ENCODE measurements at regions not wholly inside any gene's neighbourhood (a gene's known extent, or its start where the extent isn't known, plus 50 kb on each side); places are given as distances from the start of the nearest gene placed in this dataset.

GRCh38 chr20:4095639-4096038 is 53.0 kb upstream of the SMOX start:
- Histone ChIP-seq H3K27ac (no peak overlapping the region), H4K20me1 (ENCODE audit: low read depth) (no peaks in the 10 kb centered on the region), H3K9me3 (ENCODE audit: low read depth) (peaks cover 12% of the 10 kb centered on the region), H3F3A (ENCODE audit: low read depth) (no peaks in the 10 kb centered on the region), H3K27me3 (no peaks in the 10 kb centered on the region), H3K4me3 (no peak overlapping the region), H3K9ac (no peak overlapping the region), H3K79me2 (ENCODE audit: low read depth) (no peaks in the 10 kb centered on the region), H3K4me2 (no peak overlapping the region), H2AFZ (replicated peaks) (no peak overlapping the region), H3K36me3 (no peaks in the 10 kb centered on the region), H3K4me1 (no peaks in the 10 kb centered on the region)
- no peak overlapping the region for H3K27ac Mint-ChIP-seq
- no peak for DNase-seq (ENCODE audit: low spot score)
- no peak for TF ChIP-seq CTCF (IDR thresholded peaks at IDR 0.05)
- no peak for TF ChIP-seq EZH2 (IDR thresholded peaks at IDR 0.05)
- no peak for TF ChIP-seq EZH2phosphoT487 (IDR thresholded peaks at IDR 0.05)
- H3K9me3 Mint-ChIP-seq: peaks cover 10% of the 10 kb centered on the region
- H3K27me3 Mint-ChIP-seq (ENCODE audit: insufficient read depth, low read depth): peaks cover 7% of the 10 kb centered on the region
- H3K4me1 Mint-ChIP-seq: peaks cover 3% of the 10 kb centered on the region
- no peak overlapping the region for H3K4me3 Mint-ChIP-seq
- H3K36me3 Mint-ChIP-seq: no peaks in the 10 kb centered on the region

- no peak overlapping the region for H2AFZ ChIP-seq (replicated peaks)
- no peak overlapping the region for H3K27ac Mint-ChIP-seq
- no peak overlapping the region for H3K4me2 ChIP-seq
Observed at GRCh38 chr20:4091490-4092479, 56.8 kb upstream of the SMOX start.

GRCh38 chr20:4090756-4091489 is 57.7 kb upstream of the SMOX start:
- Histone ChIP-seq H3K36me3 (no peaks in the 10 kb centered on the region), H3F3A (ENCODE audit: low read depth) (no peaks in the 10 kb centered on the region), H3K27ac (no peak overlapping the region), H3K9me3 (ENCODE audit: low read depth) (peaks cover 12% of the 10 kb centered on the region), H3K9ac (no peak overlapping the region), H3K4me3 (no peak overlapping the region), H2AFZ (replicated peaks) (no peak overlapping the region), H3K79me2 (ENCODE audit: low read depth) (no peaks in the 10 kb centered on the region), H3K27me3 (peaks cover 9% of the 10 kb centered on the region), H4K20me1 (ENCODE audit: low read depth) (no peaks in the 10 kb centered on the region), H3K4me1 (no peaks in the 10 kb centered on the region), H3K4me2 (no peak overlapping the region)
- no peak overlapping the region for H3K4me3 Mint-ChIP-seq
- TF ChIP-seq EZH2 (IDR thresholded peaks at IDR 0.05): no peak
- TF ChIP-seq EZH2phosphoT487 (IDR thresholded peaks at IDR 0.05): no peak
- TF ChIP-seq CTCF (IDR thresholded peaks at IDR 0.05): no peak
- H3K9me3 Mint-ChIP-seq: peaks cover 10% of the 10 kb centered on the region
- H3K27me3 Mint-ChIP-seq (ENCODE audit: insufficient read depth, low read depth): peaks cover 7% of the 10 kb centered on the region
- no peak for DNase-seq (ENCODE audit: low spot score)
- no peaks in the 10 kb centered on the region for H3K36me3 Mint-ChIP-seq
- peaks cover 14% of the 10 kb centered on the region for H3K4me1 Mint-ChIP-seq
- H3K27ac Mint-ChIP-seq: no peak overlapping the region

More at GRCh38 chr20:4091490-4092479, 56.8 kb upstream of the SMOX start:
- Mint-ChIP-seq H3K4me3 (no peak overlapping the region), H3K4me1 (peaks cover 12% of the 10 kb centered on the region), H3K27me3 (ENCODE audit: insufficient read depth, low read depth) (peaks cover 6% of the 10 kb centered on the region), H3K36me3 (no peaks in the 10 kb centered on the region), H3K9me3 (peaks cover 10% of the 10 kb centered on the region)
- peaks cover under 1% of the 10 kb centered on the region for H3K27me3 ChIP-seq
- no peaks in the 10 kb centered on the region for H3F3A ChIP-seq (ENCODE audit: low read depth)
- H3K4me1 ChIP-seq: no peaks in the 10 kb centered on the region
- no peaks in the 10 kb centered on the region for H3K36me3 ChIP-seq
- peaks cover 12% of the 10 kb centered on the region for H3K9me3 ChIP-seq (ENCODE audit: low read depth)
- H3K79me2 ChIP-seq (ENCODE audit: low read depth): no peaks in the 10 kb centered on the region
- H4K20me1 ChIP-seq (ENCODE audit: low read depth): no peaks in the 10 kb centered on the region
- H3K4me3 ChIP-seq: no peak overlapping the region
- DNase-seq (ENCODE audit: low spot score): peak; percentile 77
- no peak overlapping the region for H3K27ac ChIP-seq
- peak; percentile 75 for TF ChIP-seq CTCF (IDR thresholded peaks at IDR 0.05)
- TF ChIP-seq EZH2phosphoT487 (IDR thresholded peaks at IDR 0.05): no peak
- TF ChIP-seq EZH2 (IDR thresholded peaks at IDR 0.05): no peak
- H3K9ac ChIP-seq: no peak overlapping the region

Measured in neural progenitor cell (in vitro differentiated cells).